GM18868 (cell line): ENCODE measurements at regions not wholly inside any gene's neighbourhood (a gene's known extent, or its start where the extent isn't known, plus 50 kb on each side); places are given as distances from the start of the nearest gene placed in this dataset.
"Not testable (repeated sequence)": the region's sequence is repeated elsewhere in the genome, so short reads cannot be mapped to it uniquely, and the experiment has no call there.

Source experiments
- ATAC-seq: cut with Tn5 transposase; IDR thresholded peaks from one replicate; pipeline ENCODE4 v1.9.1; 2021; ENCODE audit warnings: mild to moderate bottlenecking, moderate library complexity; ENCODE audit not compliant: unreplicated experiment

DNA sequence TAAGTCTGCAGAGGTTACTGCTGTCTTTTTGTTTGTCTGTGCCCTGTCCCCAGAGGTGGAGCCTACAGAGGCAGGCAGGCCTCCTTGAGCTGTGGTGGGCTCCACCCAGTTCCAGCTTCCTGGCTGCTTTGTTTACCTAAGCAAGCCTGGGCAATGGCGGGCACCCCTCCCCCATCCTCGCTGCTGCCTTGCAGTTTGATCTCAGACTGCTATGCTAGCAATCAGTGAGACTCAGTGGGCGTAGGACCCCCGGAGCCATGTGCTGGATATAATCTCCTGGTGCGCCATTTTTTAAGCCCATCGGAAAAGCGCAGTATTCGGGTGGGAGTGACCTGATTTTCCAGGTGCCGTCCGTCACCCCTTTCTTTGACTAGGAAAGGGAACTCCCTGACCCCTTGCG is 1363.1 kb downstream of the HACE1 start:
- ATAC-seq, result not testable (repeated sequence)

DNA sequence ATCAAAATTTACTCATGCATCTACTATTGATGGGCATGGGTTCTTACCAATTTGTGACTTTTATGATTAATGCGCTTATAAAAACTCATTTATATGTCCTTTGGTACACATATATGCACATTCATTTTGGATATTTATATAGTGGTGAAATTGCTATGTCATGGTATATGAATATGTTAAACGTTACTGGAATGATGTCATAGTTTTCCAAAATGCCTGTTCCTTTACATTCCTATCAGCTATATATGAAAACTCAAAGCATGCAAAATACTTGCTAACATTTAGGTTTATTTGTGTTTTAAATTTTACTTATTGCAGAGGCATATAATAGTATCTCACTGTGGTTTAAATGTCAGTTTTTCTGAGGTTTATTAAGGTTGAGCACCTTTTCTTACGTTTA is 1403.1 kb downstream of the HACE1 start:
- no peak for ATAC-seq

DNA sequence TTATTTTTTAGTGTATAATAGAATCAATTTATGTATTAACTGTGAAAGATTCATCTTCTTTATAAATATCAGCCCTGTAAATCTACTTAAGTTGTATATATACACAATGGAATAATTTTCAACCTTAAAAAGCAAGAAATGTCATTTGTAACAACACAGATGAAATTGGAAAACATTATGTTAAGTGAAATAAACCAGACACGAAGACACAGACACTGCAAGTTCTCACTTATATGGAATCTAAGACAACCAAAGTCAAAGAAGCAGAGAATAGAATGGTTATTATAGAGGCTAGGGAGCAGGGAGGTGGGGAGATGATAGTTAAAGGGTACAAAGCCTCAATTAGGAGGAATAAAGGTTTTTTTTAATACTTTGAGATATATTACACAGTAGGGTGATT is 1404.4 kb downstream of the HACE1 start:
- no peak for ATAC-seq

- no peak for ATAC-seq
These were observed 1450.2 kb downstream of the HACE1 start for GRCh38 chr6:103409475-103409874.

- ATAC-seq, result no peak
These were observed 1454.4 kb downstream of the HACE1 start for GRCh38 chr6:103405321-103405720.

DNA sequence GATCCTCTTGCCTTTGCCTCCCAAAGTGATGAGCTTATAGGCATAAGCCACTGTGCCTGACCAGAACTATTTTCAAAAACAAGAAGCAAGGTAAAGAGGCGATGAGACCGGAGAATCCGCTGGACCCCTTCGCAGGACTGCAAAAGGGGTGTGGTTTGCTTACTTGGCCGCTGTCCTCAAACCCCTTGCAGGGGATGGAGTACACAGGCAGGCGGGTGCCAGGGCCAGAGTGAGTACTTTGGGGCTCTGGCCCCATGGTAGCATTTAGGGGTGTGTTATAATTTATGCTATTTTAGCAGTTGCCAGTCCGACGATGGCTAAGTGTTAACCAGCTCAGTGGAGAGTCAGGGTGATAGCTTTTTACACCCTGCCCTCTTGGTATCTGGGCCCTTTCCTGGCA is 1454.9 kb downstream of the HACE1 start:
- no peak for ATAC-seq

DNA sequence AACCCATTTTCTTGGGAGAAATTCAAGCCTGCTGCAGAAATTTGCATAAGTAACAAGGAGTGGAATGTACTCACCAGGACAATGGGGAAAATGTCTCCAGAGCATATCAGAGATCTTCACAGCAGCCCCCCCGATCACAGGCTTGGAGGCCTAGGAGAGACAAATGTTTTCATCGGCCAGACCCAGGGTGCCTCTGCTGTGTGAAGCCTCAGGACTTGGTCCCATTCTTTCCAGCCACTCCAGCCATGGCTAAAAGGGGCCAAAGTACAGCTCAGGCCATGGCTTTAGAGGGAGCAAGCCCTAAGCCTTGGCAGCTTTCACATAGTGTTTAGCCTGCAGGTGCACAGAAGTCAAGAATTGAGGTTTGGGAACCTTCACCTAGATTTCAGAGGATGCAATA is 1463.0 kb downstream of the HACE1 start:
- ATAC-seq, result no peak

GRCh38 chr6:103379272-103379671 is 1480.4 kb downstream of the HACE1 start:
- no peak for ATAC-seq

DNA sequence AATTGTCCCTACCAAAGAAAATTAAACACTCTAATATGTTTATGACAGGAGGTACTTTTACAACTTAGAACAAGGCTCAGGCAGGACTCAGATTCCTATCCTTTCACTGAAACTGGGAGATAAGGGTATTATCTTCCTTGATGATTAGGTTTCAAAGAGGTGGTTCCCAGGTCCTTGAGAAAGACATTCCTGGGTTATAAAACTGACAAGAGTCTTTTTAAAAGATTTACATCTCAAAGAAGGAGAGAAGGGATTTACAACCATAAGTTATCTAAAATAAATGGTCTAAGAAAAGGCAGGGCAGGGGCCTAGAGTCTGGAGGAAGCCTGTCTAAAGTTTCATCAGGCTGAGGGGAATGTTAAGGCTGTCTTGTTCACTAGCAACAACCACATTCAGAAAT is 1492.5 kb downstream of the HACE1 start:
- no peak for ATAC-seq

- ATAC-seq, result no peak
These were observed 1503.2 kb downstream of the HACE1 start for GRCh38 chr6:103356531-103356930.

- ATAC-seq, result no peak
These were observed 1515.1 kb downstream of the HACE1 start for GRCh38 chr6:103344554-103345163.

- no peak for ATAC-seq
These were observed 1524.3 kb downstream of the HACE1 start for GRCh38 chr6:103335412-103335811.

DNA sequence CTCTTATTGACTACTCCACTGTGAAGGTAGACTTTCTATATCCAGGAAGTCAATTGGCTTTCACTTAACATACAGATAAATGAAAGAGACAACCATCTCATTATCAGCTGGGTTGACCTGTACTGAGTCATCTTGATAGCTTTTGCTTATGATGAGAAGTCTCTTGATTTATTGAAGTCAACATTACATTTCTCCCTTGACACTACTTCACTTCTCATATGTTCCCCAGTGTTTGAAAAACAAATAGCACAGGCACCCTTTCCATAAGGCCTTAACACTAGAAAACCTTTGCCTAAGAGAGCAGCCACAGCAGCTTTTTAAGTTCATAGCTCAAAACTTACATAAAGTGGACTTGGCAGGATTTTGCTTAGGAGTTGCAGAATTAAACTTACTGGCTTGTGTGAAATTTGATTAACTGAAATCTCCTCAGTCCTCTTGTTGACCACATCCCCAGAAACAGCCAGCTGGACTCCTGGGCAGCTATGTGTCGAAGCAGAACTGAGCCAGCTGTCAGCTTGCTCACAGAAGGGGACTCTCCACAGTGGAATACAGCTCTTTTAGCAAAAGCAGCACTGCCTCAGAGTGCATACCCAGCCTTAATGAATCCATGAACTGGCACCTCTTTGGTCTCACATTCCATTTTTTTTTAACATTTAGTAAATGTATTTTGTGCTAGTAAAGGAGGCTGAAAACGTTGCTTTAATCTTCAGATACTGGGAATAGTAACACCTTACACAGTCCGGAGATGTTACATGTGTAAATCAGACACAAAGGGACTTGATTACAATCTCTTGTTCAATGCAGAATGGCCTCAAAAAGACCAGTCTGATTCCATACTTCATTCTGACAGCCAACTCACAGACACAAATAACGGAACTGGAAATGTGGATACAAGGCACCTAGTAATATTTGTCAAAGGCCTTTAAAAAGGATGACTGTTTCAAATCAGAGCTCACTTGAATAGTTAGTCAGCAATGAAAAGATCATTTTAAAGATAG is 1532.7 kb downstream of the HACE1 start:
- ATAC-seq, result no peak

GRCh38 chr6:103313432-103313831 is 1546.3 kb downstream of the HACE1 start:
- ATAC-seq, result no peak

GRCh38 chr6:103294376-103294775 is 1565.3 kb downstream of the HACE1 start:
- not testable (repeated sequence) for ATAC-seq

DNA sequence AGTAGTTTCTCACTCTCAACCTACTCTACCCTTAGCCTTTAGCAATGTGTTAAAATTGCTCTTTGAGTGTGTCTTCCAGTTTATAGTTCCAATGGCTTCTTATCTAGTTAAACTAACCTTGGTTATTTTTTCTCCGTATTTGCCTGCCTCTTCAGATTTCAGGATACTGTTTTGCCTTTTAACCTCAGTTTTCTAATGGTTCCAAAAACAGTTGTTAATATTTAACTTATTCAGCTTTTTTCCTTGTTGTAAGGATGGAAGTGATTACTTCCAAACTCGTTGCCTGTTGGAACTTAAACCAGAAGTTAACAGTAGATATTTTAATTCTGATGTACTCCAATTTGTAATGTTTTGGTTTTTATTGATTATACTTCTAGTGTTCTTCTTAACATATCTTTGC is 1574.9 kb downstream of the HACE1 start:
- no peak for ATAC-seq

- ATAC-seq, result no peak
These were observed 1579.3 kb downstream of the HACE1 start for GRCh38 chr6:103280417-103280816.

GRCh38 chr6:103277936-103278335 is 1581.8 kb downstream of the HACE1 start:
- ATAC-seq, result no peak

- ATAC-seq, result peak; percentile 67
These were observed 1586.7 kb downstream of the HACE1 start for GRCh38 chr6:103273048-103273447.

DNA sequence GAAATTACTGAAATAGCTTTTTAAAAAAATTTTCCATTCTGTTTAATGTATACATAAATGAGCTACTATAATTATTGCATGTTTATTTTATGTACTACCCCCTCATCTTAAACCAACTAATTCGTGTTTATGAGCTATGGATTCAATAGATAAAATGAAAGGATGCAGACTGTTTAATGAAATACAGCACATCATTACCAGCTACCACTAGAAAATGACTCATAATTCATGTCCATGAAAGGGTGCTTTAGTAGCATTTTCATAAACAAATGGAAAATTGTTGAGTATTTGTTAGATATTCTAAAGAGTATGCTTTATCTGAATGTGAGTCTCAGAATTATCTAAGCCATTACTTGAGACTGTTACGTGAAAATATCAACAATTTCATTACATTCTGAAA is 1590.1 kb downstream of the HACE1 start:
- ATAC-seq, result no peak

GRCh38 chr6:103268335-103268734 is 1591.4 kb downstream of the HACE1 start:
- no peak for ATAC-seq

DNA sequence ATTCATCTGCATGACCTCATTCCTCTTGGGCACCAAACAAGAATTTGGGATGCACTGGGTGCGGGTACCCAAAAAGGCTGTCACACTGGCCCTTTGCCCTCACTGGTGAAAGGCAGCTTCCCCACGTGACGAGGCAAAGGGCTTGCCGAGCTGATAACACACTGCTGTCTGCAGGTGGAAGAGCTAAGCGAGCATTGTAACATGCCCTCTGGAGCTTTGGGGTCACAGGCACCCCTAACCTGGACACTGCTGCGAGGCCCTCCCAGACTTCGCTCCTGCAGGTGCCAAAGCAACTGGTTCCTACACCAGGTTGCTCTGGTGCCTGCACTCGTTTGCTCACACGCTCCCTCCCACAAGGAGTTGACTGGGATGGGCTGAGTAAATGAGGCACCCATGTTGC is 1595.7 kb downstream of the HACE1 start:
- ATAC-seq, result no peak
